Stomach (tissue), 8 donors: ENCODE measurements at regions not wholly inside any gene's neighbourhood (a gene's known extent, or its start where the extent isn't known, plus 50 kb on each side); places are given as distances from the start of the nearest gene placed in this dataset.
"Not testable (repeated sequence)": the region's sequence is repeated elsewhere in the genome, so short reads cannot be mapped to it uniquely, and the experiment has no call there.

ENCODE experiments used
- DNase-seq, 2 donors: peaks; one replicate each; pipeline versions ENCODE4 v3.0.0 to v3.0.0-alpha.2; 2013 to 2019
- H3K27ac ChIP-seq, 5 donors: fragments of 200-600 bp in 4 of 5; sonication (generic) in 4 of 5; one replicate each; pipeline ENCODE4 v1.5.1; 2013 to 2019; ENCODE audit warnings: mild to moderate bottlenecking in 1 of 5, moderate library complexity in 1 of 5
- H3K27me3 ChIP-seq, 3 donors: fragments of 200-600 bp; sonication (generic); one replicate each; pipeline ENCODE4 v1.5.1; 2017 to 2019; ENCODE audit warnings: mixed run types in 1 of 3
- H3K36me3 ChIP-seq, 4 donors: fragments of 200-600 bp; sonication (generic); 1 replicate in 3 of 4; 2 replicates in 1 of 4; pipeline ENCODE4 v1.5.1; 2016 to 2019
- H3K4me1 ChIP-seq, 4 donors: fragments of 200-600 bp; sonication (generic); one replicate each; pipeline ENCODE4 v1.5.1; 2016 to 2019
- H3K4me3 ChIP-seq, 4 donors: fragments of 200-600 bp; sonication (generic) in 3 of 4; one replicate each; pipeline ENCODE4 v1.5.1; 2016 to 2019; ENCODE audit warnings: mild to moderate bottlenecking in 1 of 4
- H3K9me3 ChIP-seq, 4 donors: fragments of 200-600 bp; sonication (generic); one replicate each; pipeline ENCODE4 v1.5.1; 2016 to 2019
- CTCF ChIP-seq, 7 experiments: fragments of 450-650 bp in 4 of 7; fragments of 200-600 bp in 3 of 7; sonication (generic) in 3 of 7; IDR thresholded peaks; one replicate each; pipeline ENCODE4 v1.5.1; 2016 to 2019; ENCODE audit warnings: antibody characterized with exemption in 7 of 7, control low read depth in 2 of 7, mild to moderate bottlenecking in 1 of 7
- EP300 ChIP-seq: sonication (generic); formaldehyde crosslinking; IDR thresholded peaks from one replicate; pipeline ENCODE4 v1.6.1; 2017; ENCODE audit warnings: antibody characterized with exemption
- POLR2A ChIP-seq, 4 donors: fragments of 450-650 bp; IDR thresholded peaks; one replicate each; pipeline ENCODE4 v1.6.1; 2016; ENCODE audit warnings: antibody characterized with exemption in 4 of 4, control low read depth in 2 of 4, mild to moderate bottlenecking in 1 of 4, moderate library complexity in 1 of 4
- POLR2AphosphoS5 ChIP-seq, 3 donors: sonication (generic); formaldehyde crosslinking; IDR thresholded peaks; one replicate each; pipeline ENCODE4 v1.6.1; 2016; ENCODE audit warnings: antibody characterized with exemption in 3 of 3
- WGBS, 5 donors: extraction: QIAGEN DNeasy Blood & Tissue Kit in 3 of 5; methylation state at CpG; one replicate each; pipeline versions ENCODE4 v1.1.5 to v1.1.7; 2013 to 2018; 5-methylcytosine and 5-hydroxymethylcytosine counted together
- intact Hi-C: fragments of 100-400 bp; cut with DNase I; formaldehyde crosslinking; loops from one replicate; pipeline ENCODE4 v1.15.1; 2023; ENCODE audit warnings: low total_unique reads
- donor health status: healthy with polysubstance abuse.
- donor health status: Bipolar disorder and iron deficiency.
- donor health status: healthy.

- WGBS, 5 donors = 39 to 52% (median 47%) methylated on average over 14 to 35 of the region's 35 CpGs
- Histone ChIP-seq H3K27me3 (no peaks in the 10 kb centered on the region), H3K36me3 (no peaks in the 10 kb centered on the region), H3K9me3 (peaks cover 0 to 27% (median 17%) of the 10 kb centered on the region in 4 donors), H3K4me3 (no peak overlapping the region), H3K27ac (no peak overlapping the region), H3K4me1 (no peaks in the 10 kb centered on the region)
- peak in 1 of 2 donors; percentile 1 for DNase-seq
- no peak for TF ChIP-seq POLR2AphosphoS5 (IDR thresholded peaks at IDR 0.05)
- TF ChIP-seq POLR2A (IDR thresholded peaks at IDR 0.05) = no peak
- TF ChIP-seq CTCF (IDR thresholded peaks at IDR 0.05) = no peak
- no peak for TF ChIP-seq EP300
- intact Hi-C loops = no loop called here
Observed at GRCh38 chr11:49851971-49852389, 100.2 kb upstream of the OR4C13 start.

- H3K27me3 ChIP-seq, DNase-seq, intact Hi-C loops, H3K4me1 ChIP-seq, H3K27ac ChIP-seq, H3K4me3 ChIP-seq, H3K36me3 ChIP-seq: not testable (repeated sequence)
- 43 to 54% (median 51%) methylated on average over 6 of the region's 6 CpGs for WGBS, 5 donors
- peaks cover 0 to 20% (median 15%) of the 10 kb centered on the region in 4 donors for H3K9me3 ChIP-seq
Observed at GRCh38 chr11:49888875-49889274, 63.3 kb upstream of the OR4C13 start.

- H3K4me1 ChIP-seq, H3K27ac ChIP-seq, H3K4me3 ChIP-seq, H3K27me3 ChIP-seq, intact Hi-C loops, H3K36me3 ChIP-seq, DNase-seq: not testable (repeated sequence)
- 32 to 46% (median 36%) methylated on average over 15 to 57 of the region's 57 CpGs for WGBS, 5 donors
- H3K9me3 ChIP-seq = peaks cover 0 to 37% (median 27%) of the 10 kb centered on the region in 4 donors
Observed at GRCh38 chr11:49891910-49892671, 60.1 kb upstream of the OR4C13 start.

- H3K4me3 ChIP-seq, H3K27me3 ChIP-seq, intact Hi-C loops, H3K36me3 ChIP-seq, DNase-seq, H3K4me1 ChIP-seq, H3K27ac ChIP-seq: not testable (repeated sequence)
- H3K9me3 ChIP-seq = peaks cover 0 to 45% (median 34%) of the 10 kb centered on the region in 4 donors
- WGBS, 5 donors = 73 to 88% (median 84%) methylated on average over 13 to 29 of the region's 29 CpGs
Observed at GRCh38 chr11:49893442-49893841, 58.7 kb upstream of the OR4C13 start.
